IMR-90 (cell line): ENCODE measurements at regions not wholly inside any gene's neighbourhood (a gene's known extent, or its start where the extent isn't known, plus 50 kb on each side); places are given as distances from the start of the nearest gene placed in this dataset.

ENCODE experiments used
- ATAC-seq: fragments of 200-7000 bp; cut with Tn5 transposase; 2 replicates; pipeline ENCODE4 v1.9.1; 2020; ENCODE audit warnings: low read depth, mild to moderate bottlenecking, moderate library complexity
- BruUV-seq: library from RNA; stranded (reverse); fragments of 400-500 nt; replicated peaks from 2 replicates; lab custom pipeline; 2021; lab: Mats Ljungman, UMichigan
- CTCF ChIA-PET: fragments of 300-600 bp; formaldehyde crosslinking; extraction: SDS; loops from one replicate; lab custom pipeline; 2021; ENCODE audit warnings: antibody characterized with exemption; lab: Yijun Ruan, JAX
- POLR2A ChIA-PET: fragments of 300-600 bp; sonication (Branson Sonifier 250); formaldehyde crosslinking; loops from one replicate; lab custom pipeline; 2022; ENCODE audit warnings: antibody characterized with exemption; ENCODE audit not compliant: unreplicated experiment; lab: Charles Lee
- DNase-seq: peaks from one replicate; pipeline ENCODE4 v3.0.0; 2013
- H2AFZ ChIP-seq: replicated peaks from 2 replicates; pipeline ENCODE3; 2013; ENCODE audit warnings: low read length, mild to moderate bottlenecking; ENCODE audit not compliant: poor library complexity
- H2AK5ac ChIP-seq: 2 replicates; pipeline ENCODE4 v1.6.1; 2013; ENCODE audit warnings: low read depth, low read length, inconsistent platforms
- H2AK9ac ChIP-seq: replicated peaks from 2 replicates; pipeline ENCODE3; 2013; ENCODE audit warnings: mild to moderate bottlenecking, low read depth, low read length, moderate library complexity; ENCODE audit not compliant: poor library complexity
- H2BK120ac ChIP-seq: 2 replicates; pipeline ENCODE4 v1.6.1; 2013; ENCODE audit warnings: low read depth, low read length, inconsistent platforms
- H2BK15ac ChIP-seq: 3 replicates; pipeline ENCODE4 v1.6.1; 2013; ENCODE audit warnings: low read depth, low read length, inconsistent platforms
- H2BK20ac ChIP-seq: 2 replicates; pipeline ENCODE4 v1.6.1; 2013; ENCODE audit warnings: low read depth, mild to moderate bottlenecking, inconsistent platforms, low read length, moderate library complexity
- H2BK5ac ChIP-seq: 2 replicates; pipeline ENCODE4 v1.6.1; 2013; ENCODE audit warnings: mild to moderate bottlenecking, low read depth, low read length, inconsistent platforms; ENCODE audit not compliant: poor library complexity, severe bottlenecking
- H3K14ac ChIP-seq: replicated peaks from 2 replicates; pipeline ENCODE4 v1.6.1; 2013; ENCODE audit warnings: low read depth, low read length, inconsistent platforms
- H3K18ac ChIP-seq: 2 replicates; pipeline ENCODE4 v1.6.1; 2013; ENCODE audit warnings: low read depth, low read length, control low read depth
- H3K23ac ChIP-seq: 2 replicates; pipeline ENCODE4 v1.6.1; 2013; ENCODE audit warnings: low read depth, low read length, inconsistent platforms
- H3K27ac ChIP-seq: 2 replicates; pipeline ENCODE4 v1.5.1; 2013; ENCODE audit warnings: mild to moderate bottlenecking, control low read depth, low read length; ENCODE audit not compliant: insufficient read depth
- H3K27me3 ChIP-seq: 2 replicates; pipeline ENCODE4 v1.6.1; 2013; ENCODE audit warnings: low read length; ENCODE audit not compliant: control insufficient read depth, insufficient read depth
- H3K36me3 ChIP-seq: 2 replicates; pipeline ENCODE4 v1.6.1; 2013; ENCODE audit warnings: low read length, mixed read lengths; ENCODE audit not compliant: control insufficient read depth, insufficient read depth
- H3K4ac ChIP-seq: 2 replicates; pipeline ENCODE4 v1.6.1; 2013; ENCODE audit warnings: low read depth, low read length, inconsistent platforms
- H3K4me1 ChIP-seq: 2 replicates; pipeline ENCODE4 v1.6.1; 2013; ENCODE audit warnings: low read length, mixed read lengths; ENCODE audit not compliant: control insufficient read depth, insufficient read depth
- H3K4me2 ChIP-seq: 2 replicates; pipeline ENCODE4 v1.6.1; 2013; ENCODE audit warnings: low read depth, mild to moderate bottlenecking, control low read depth, low read length, moderate library complexity
- H3K4me3 ChIP-seq: 2 replicates; pipeline ENCODE4 v1.5.1; 2013; ENCODE audit warnings: low read depth, mild to moderate bottlenecking, control low read depth, low read length, moderate library complexity; ENCODE audit not compliant: insufficient read depth
- H3K56ac ChIP-seq: 2 replicates; pipeline ENCODE4 v1.6.1; 2013; ENCODE audit warnings: low read length, inconsistent platforms; ENCODE audit not compliant: insufficient read depth; ENCODE audit errors: extremely low read depth
- H3K79me1 ChIP-seq, 2 experiments: 2 replicates each; pipeline ENCODE4 v1.6.1; 2013; ENCODE audit warnings: low read length in 2 of 2, inconsistent platforms in 1 of 2, low read depth in 1 of 2
- H3K9ac ChIP-seq: 2 replicates; pipeline ENCODE4 v1.6.1; 2013; ENCODE audit warnings: low read depth, low read length, control low read depth
- H3K9me1 ChIP-seq: 2 replicates; pipeline ENCODE4 v1.6.1; 2013; ENCODE audit warnings: low read length, inconsistent platforms; ENCODE audit not compliant: insufficient read depth
- H3K9me3 ChIP-seq: 2 replicates; pipeline ENCODE4 v1.6.1; 2013; ENCODE audit warnings: low read length; ENCODE audit not compliant: control insufficient read depth, insufficient read depth
- H4K20me1 ChIP-seq: 2 replicates; pipeline ENCODE4 v1.6.1; 2013; ENCODE audit warnings: low read length, inconsistent platforms; ENCODE audit not compliant: insufficient read depth
- H4K5ac ChIP-seq: 2 replicates; pipeline ENCODE4 v1.6.1; 2013; ENCODE audit warnings: mild to moderate bottlenecking, low read depth, low read length, control low read depth
- H4K8ac ChIP-seq, 2 experiments: 2 replicates each; pipeline ENCODE4 v1.6.1; 2013; ENCODE audit warnings: low read depth in 2 of 2, low read length in 2 of 2, control low read depth in 1 of 2, inconsistent platforms in 1 of 2
- H4K91ac ChIP-seq: 2 replicates; pipeline ENCODE4 v1.6.1; 2013; ENCODE audit warnings: low read depth, low read length, inconsistent platforms; ENCODE audit not compliant: insufficient read depth
- CEBPB ChIP-seq: IDR thresholded peaks from 2 replicates; pipeline ENCODE4 v1.6.1; 2012; ENCODE audit warnings: low read depth, low read length, improper control_type of control experiment
- CHD1 ChIP-seq: IDR thresholded peaks from 2 replicates; pipeline ENCODE4 v1.6.1; 2012; ENCODE audit warnings: low read depth, low read length, improper control_type of control experiment
- FOS ChIP-seq: fragments of 150-350 bp; IDR thresholded peaks from 2 replicates; pipeline ENCODE4 v1.6.1; 2016; ENCODE audit warnings: low read depth, low read length
- MAFK ChIP-seq: IDR thresholded peaks from 2 replicates; pipeline ENCODE4 v1.6.1; 2012; ENCODE audit warnings: low read depth, low read length, improper control_type of control experiment
- MAZ ChIP-seq: IDR thresholded peaks from 2 replicates; pipeline ENCODE4 v1.6.1; 2012; ENCODE audit warnings: low read depth, mild to moderate bottlenecking, low read length, improper control_type of control experiment, moderate library complexity, borderline replicate concordance
- NFE2L2 ChIP-seq: fragments of 150-350 bp; IDR thresholded peaks from 2 replicates; pipeline ENCODE4 v1.6.1; 2016; ENCODE audit warnings: low read depth, mild to moderate bottlenecking, low read length
- POLR2A ChIP-seq: IDR thresholded peaks from 2 replicates; pipeline ENCODE4 v1.6.1; 2012; ENCODE audit warnings: mild to moderate bottlenecking, low read depth, low read length
- RAD21 ChIP-seq: IDR thresholded peaks from 2 replicates; pipeline ENCODE4 v1.6.1; 2012; ENCODE audit warnings: low read length, improper control_type of control experiment
- RCOR1 ChIP-seq: IDR thresholded peaks from 2 replicates; pipeline ENCODE4 v1.6.1; 2012; ENCODE audit warnings: mild to moderate bottlenecking, low read length, improper control_type of control experiment; ENCODE audit not compliant: insufficient replicate concordance
- SMC3 ChIP-seq: fragments of 150-350 bp; IDR thresholded peaks from 2 replicates; pipeline ENCODE4 v1.6.1; 2016; ENCODE audit warnings: low read depth, mild to moderate bottlenecking, antibody characterized with exemption, low read length, moderate library complexity
- WGBS, 2 experiments: methylation state at CpG; one replicate each; pipeline versions ENCODE4 v1.1.5 to v1.1.7; 2013; ENCODE audit warnings: missing lambda C conversion rate in 2 of 2; ENCODE audit not compliant: insufficient read length in 1 of 2; ENCODE audit errors: extremely low coverage in 2 of 2; 5-methylcytosine and 5-hydroxymethylcytosine counted together
- dilution Hi-C: fragments of 300-500 bp; cut with HindIII; formaldehyde crosslinking; loops from one replicate; pipeline ENCODE4 v1.14.3; 2018; ENCODE audit warnings: low sequenced_read_pairs; ENCODE audit not compliant: unreplicated experiment
- in situ Hi-C: fragments of 300-500 bp; cut with MboI; formaldehyde crosslinking; loops from 3 replicates; pipeline ENCODE4 v1.14.3; 2019; ENCODE audit warnings: low sequenced_read_pairs, inconsistent platforms, mixed read lengths
- intact Hi-C: fragments of 100-400 bp; cut with micrococcal nuclease; formaldehyde crosslinking; loops from 2 replicates; pipeline ENCODE4 v1.10.0; 2022
- TF ChIP-seq, protein P1 (sequence below): fragments of 150-350 bp; IDR thresholded peaks from 2 replicates; pipeline ENCODE4 v1.6.1; 2017; ENCODE audit warnings: mild to moderate bottlenecking, antibody characterized with exemption, low read length, low read depth
- TF ChIP-seq, protein P2 (sequence below): conservative IDR thresholded peaks from 2 replicates; pipeline ENCODE4 v1.5.1; 2012; ENCODE audit warnings: mild to moderate bottlenecking, low read depth, low read length, improper control_type of control experiment
- TF ChIP-seq, protein P3 (sequence below): fragments of 150-350 bp; IDR thresholded peaks from 2 replicates; pipeline ENCODE4 v1.6.1; 2016; ENCODE audit warnings: low read depth, mild to moderate bottlenecking, low read length, moderate library complexity, borderline replicate concordance

DNA sequence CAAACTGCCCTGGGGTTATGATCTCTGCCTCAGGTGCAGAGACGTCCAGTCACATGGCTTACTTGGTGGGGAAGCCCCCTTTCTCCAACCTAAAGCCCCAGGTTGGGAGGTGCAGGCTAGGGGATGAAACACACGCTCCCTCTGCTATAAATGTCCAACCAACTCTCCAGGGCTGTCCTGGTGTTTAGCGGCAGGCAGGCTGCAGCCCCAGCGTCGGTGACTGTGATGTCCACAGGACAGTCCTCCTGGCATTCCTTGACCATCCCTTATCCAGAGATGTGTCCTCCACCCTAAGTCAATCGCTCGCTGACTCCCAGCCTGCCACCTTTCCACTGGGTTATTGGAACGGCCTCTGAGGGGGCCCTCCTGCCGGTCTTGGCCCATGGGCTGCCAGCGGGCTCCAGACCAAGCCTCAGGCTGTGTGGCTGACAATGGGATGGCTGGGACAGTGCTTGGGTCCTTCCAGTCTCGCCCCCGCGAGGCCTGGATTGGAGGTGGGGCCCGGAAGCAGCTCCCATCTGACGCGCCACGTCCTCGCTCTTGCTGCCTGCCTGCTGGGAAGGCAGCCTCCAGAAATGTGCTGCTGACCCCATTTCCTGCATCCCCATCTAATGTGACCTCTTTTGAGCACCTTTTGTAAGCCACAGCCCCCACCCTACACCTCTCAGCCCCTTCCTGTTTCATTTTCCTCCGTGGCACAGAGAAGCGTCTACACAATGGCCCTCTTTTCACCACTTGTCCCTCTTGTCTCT lies 60.8 kb upstream of the ADRA2C start:
- WGBS, 2 experiments: 60% methylated on average over 2 of the region's 20 CpGs; no CpG with 5 or more reads in 1 of the 2 experiments
- CTCF ChIA-PET: no interaction called here
- in situ Hi-C loops: no loop called here

More for the DNA sequence above, 60.8 kb upstream of the ADRA2C start:
- Histone ChIP-seq H3K9ac (no peak overlapping the region), H3K56ac (no peak overlapping the region), H3K9me1 (no peaks in the 10 kb centered on the region), H4K5ac (no peak overlapping the region), H2AK9ac (no peak overlapping the region), H3K23ac (no peak overlapping the region), H2BK20ac (no peak overlapping the region), H3K9me3 (no peaks in the 10 kb centered on the region), H3K27ac (no peak overlapping the region), H3K18ac (no peak overlapping the region), H2BK5ac (no peak overlapping the region), H3K4ac (no peak overlapping the region), H3K27me3 (peaks cover 55% of the 10 kb centered on the region), H3K36me3 (no peaks in the 10 kb centered on the region), H2AFZ (no peak overlapping the region), H3K14ac (no peak overlapping the region), H2AK5ac (no peak overlapping the region), H4K8ac (no peak overlapping the region), H4K20me1 (no peaks in the 10 kb centered on the region), H4K91ac (no peak overlapping the region), H2BK15ac (no peak overlapping the region), H2BK120ac (no peak overlapping the region), H3K79me1 (no peaks in the 10 kb centered on the region), H3K4me1 (no peaks in the 10 kb centered on the region), H3K4me3 (no peak overlapping the region), H3K4me2 (no peak overlapping the region)
- dilution Hi-C loops (no loop called here), intact Hi-C loops (no loop called here)
- ATAC-seq (no peak), DNase-seq (no peak)
- POLR2A ChIA-PET: no interaction called here
- TF ChIP-seq FOS: no peak
- TF ChIP-seq, protein P1, sequence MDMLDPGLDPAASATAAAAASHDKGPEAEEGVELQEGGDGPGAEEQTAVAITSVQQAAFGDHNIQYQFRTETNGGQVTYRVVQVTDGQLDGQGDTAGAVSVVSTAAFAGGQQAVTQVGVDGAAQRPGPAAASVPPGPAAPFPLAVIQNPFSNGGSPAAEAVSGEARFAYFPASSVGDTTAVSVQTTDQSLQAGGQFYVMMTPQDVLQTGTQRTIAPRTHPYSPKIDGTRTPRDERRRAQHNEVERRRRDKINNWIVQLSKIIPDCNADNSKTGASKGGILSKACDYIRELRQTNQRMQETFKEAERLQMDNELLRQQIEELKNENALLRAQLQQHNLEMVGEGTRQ: no peak
- TF ChIP-seq CEBPB: no peak
- no peak for TF ChIP-seq MAZ
- TF ChIP-seq MAFK: no peak
- TF ChIP-seq RAD21: no peak
- TF ChIP-seq NFE2L2: no peak
- TF ChIP-seq RCOR1: no peak
- TF ChIP-seq SMC3: no peak
- TF ChIP-seq CHD1: no peak
- no peak for TF ChIP-seq POLR2A
- TF ChIP-seq, protein P2, sequence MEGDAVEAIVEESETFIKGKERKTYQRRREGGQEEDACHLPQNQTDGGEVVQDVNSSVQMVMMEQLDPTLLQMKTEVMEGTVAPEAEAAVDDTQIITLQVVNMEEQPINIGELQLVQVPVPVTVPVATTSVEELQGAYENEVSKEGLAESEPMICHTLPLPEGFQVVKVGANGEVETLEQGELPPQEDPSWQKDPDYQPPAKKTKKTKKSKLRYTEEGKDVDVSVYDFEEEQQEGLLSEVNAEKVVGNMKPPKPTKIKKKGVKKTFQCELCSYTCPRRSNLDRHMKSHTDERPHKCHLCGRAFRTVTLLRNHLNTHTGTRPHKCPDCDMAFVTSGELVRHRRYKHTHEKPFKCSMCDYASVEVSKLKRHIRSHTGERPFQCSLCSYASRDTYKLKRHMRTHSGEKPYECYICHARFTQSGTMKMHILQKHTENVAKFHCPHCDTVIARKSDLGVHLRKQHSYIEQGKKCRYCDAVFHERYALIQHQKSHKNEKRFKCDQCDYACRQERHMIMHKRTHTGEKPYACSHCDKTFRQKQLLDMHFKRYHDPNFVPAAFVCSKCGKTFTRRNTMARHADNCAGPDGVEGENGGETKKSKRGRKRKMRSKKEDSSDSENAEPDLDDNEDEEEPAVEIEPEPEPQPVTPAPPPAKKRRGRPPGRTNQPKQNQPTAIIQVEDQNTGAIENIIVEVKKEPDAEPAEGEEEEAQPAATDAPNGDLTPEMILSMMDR: no peak
- TF ChIP-seq, protein P3, sequence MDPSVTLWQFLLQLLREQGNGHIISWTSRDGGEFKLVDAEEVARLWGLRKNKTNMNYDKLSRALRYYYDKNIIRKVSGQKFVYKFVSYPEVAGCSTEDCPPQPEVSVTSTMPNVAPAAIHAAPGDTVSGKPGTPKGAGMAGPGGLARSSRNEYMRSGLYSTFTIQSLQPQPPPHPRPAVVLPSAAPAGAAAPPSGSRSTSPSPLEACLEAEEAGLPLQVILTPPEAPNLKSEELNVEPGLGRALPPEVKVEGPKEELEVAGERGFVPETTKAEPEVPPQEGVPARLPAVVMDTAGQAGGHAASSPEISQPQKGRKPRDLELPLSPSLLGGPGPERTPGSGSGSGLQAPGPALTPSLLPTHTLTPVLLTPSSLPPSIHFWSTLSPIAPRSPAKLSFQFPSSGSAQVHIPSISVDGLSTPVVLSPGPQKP: no peak
- no TSS peak for BruUV-seq
